Colon (tissue), 2 donors: ENCODE measurements at regions not wholly inside any gene's neighbourhood (a gene's known extent, or its start where the extent isn't known, plus 50 kb on each side); places are given as distances from the start of the nearest gene placed in this dataset.

Experiments used
- FAIRE-seq: peaks from 2 replicates; lab custom pipeline; 2012; peaks lifted over from hg19 to GRCh38; lab: Jason Lieb, UNC
- donor health status: control.
- donor health status: control.

GRCh38 chr10:28928484-28928883 lies 251.2 kb downstream of the BAMBI start:
- FAIRE-seq = no peak

GRCh38 chr10:28929942-28930341 lies 252.6 kb downstream of the BAMBI start:
- no peak for FAIRE-seq

- no peak for FAIRE-seq
Measured at GRCh38 chr10:28930514-28931495, 253.5 kb downstream of the BAMBI start.

- no peak for FAIRE-seq
Measured at GRCh38 chr10:28935061-28935460, 257.7 kb downstream of the BAMBI start.

- no peak for FAIRE-seq
Measured at GRCh38 chr10:28937959-28938358, 260.6 kb downstream of the BAMBI start.

GRCh38 chr10:28938745-28939144 lies 261.4 kb downstream of the BAMBI start:
- no peak for FAIRE-seq

GRCh38 chr10:28939281-28940157 lies 262.2 kb downstream of the BAMBI start:
- no peak for FAIRE-seq

GRCh38 chr10:28940158-28940888 lies 263.0 kb downstream of the BAMBI start:
- FAIRE-seq = no peak

- no peak for FAIRE-seq
Measured at GRCh38 chr10:28942012-28942411, 264.7 kb downstream of the BAMBI start.

- FAIRE-seq = no peak
Measured at GRCh38 chr10:28945959-28946358, 268.6 kb downstream of the BAMBI start.

GRCh38 chr10:28946479-28946878 lies 269.2 kb downstream of the BAMBI start:
- FAIRE-seq = no peak

GRCh38 chr10:28947171-28947570 lies 269.9 kb downstream of the BAMBI start:
- FAIRE-seq = no peak

- no peak for FAIRE-seq
Measured at GRCh38 chr10:28948046-28948445, 270.7 kb downstream of the BAMBI start.

GRCh38 chr10:28949005-28950004 lies 272.0 kb downstream of the BAMBI start:
- no peak for FAIRE-seq

- FAIRE-seq = no peak
Measured at GRCh38 chr10:28951484-28951883, 274.2 kb downstream of the BAMBI start.

- FAIRE-seq = no peak
Measured at GRCh38 chr10:28952523-28952922, 275.2 kb downstream of the BAMBI start.

- no peak for FAIRE-seq
Measured at GRCh38 chr10:28954211-28954610, 276.9 kb downstream of the BAMBI start.

- FAIRE-seq = no peak
Measured at GRCh38 chr10:28958468-28958867, 281.1 kb downstream of the BAMBI start.

GRCh38 chr10:28959850-28960501 lies 282.7 kb downstream of the BAMBI start:
- FAIRE-seq = no peak

GRCh38 chr10:28962768-28963167 lies 285.4 kb downstream of the BAMBI start:
- FAIRE-seq = no peak
